HCT116 (cell line): ENCODE measurements at regions not wholly inside any gene's neighbourhood (a gene's known extent, or its start where the extent isn't known, plus 50 kb on each side); places are given as distances from the start of the nearest gene placed in this dataset.

Experiments used
- ATAC-seq: fragments of 200-7000 bp; cut with Tn5 transposase; 2 replicates; pipeline ENCODE4 v1.9.1; 2020; ENCODE audit warnings: mild to moderate bottlenecking, moderate library complexity
- BruUV-seq: library from RNA; stranded (reverse); fragments of 400-500 nt; replicated peaks from 2 replicates; lab custom pipeline; 2021; lab: Mats Ljungman, UMichigan
- CTCF ChIA-PET: fragments of 300-600 bp; sonication (Branson Sonifier 250); formaldehyde crosslinking; loops from one replicate; lab custom pipeline; 2021; ENCODE audit warnings: antibody characterized with exemption; lab: Charles Lee
- POLR2A ChIA-PET: fragments of 300-600, 350-600 bp; sonication (Branson Sonifier 250); formaldehyde crosslinking; loops from one replicate; lab custom pipeline; 2021; ENCODE audit warnings: antibody characterized with exemption; lab: Charles Lee
- RAD21 ChIA-PET, 2 experiments: fragments of 300-600 bp; sonication (Branson Sonifier 250); formaldehyde crosslinking; loops; one replicate each; lab custom pipeline; 2023; ENCODE audit warnings: low total read pairs in 2 of 2; ENCODE audit not compliant: uncharacterized antibody in 2 of 2, unreplicated experiment in 2 of 2, low non-redundant PET in 1 of 2; lab: Charles Lee
- DNase-seq: peaks from one replicate; pipeline ENCODE4 v3.0.0-alpha.2; 2010; ENCODE audit warnings: low read depth, low spot score
- H2AFZ ChIP-seq: fragments of 200-600 bp; shearing (Covaris generic), sonication (generic); 2 replicates; pipeline ENCODE4 v1.6.1; 2017; ENCODE audit warnings: low read depth, mixed run types, mixed read lengths, antibody characterized with exemption, low read length; ENCODE audit not compliant: poor library complexity, severe bottlenecking
- H3K27ac ChIP-seq: 2 replicates; pipeline ENCODE4 v1.5.1; 2012; ENCODE audit warnings: low read depth, low read length
- H3K27me3 ChIP-seq: fragments of 200-600 bp; sonication (generic); 2 replicates; pipeline ENCODE4 v1.6.1; 2016; ENCODE audit warnings: mixed run types, low read length, mixed read lengths; ENCODE audit not compliant: insufficient read depth
- H3K36me3 ChIP-seq, 2 experiments: fragments of 200-500 bp in 1 of 2; fragments of 200-600 bp in 1 of 2; sonication (Bioruptor generic) in 1 of 2; sonication (generic) in 1 of 2; 2 replicates each; pipeline versions ENCODE4 v1.5.1 to v1.6.1; 2014 to 2016; ENCODE audit warnings: low read length in 2 of 2, inconsistent platforms in 1 of 2, mixed read lengths in 1 of 2, mixed run types in 1 of 2; ENCODE audit not compliant: insufficient read depth in 2 of 2, control insufficient read depth in 1 of 2
- H3K4me1 ChIP-seq, 2 experiments: fragments of 200-600 bp in 1 of 2; sonication (generic) in 1 of 2; 2 replicates each; pipeline versions ENCODE4 v1.5.1 to v1.6.1; 2012 to 2017; ENCODE audit warnings: low read length in 2 of 2, inconsistent platforms in 1 of 2, mild to moderate bottlenecking in 1 of 2, mixed read lengths in 1 of 2, mixed run types in 1 of 2, moderate library complexity in 1 of 2; ENCODE audit not compliant: insufficient read depth in 2 of 2, control insufficient read depth in 1 of 2
- H3K4me2 ChIP-seq: fragments of 200-600 bp; sonication (generic); 2 replicates; pipeline ENCODE4 v1.6.1; 2017; ENCODE audit warnings: mixed run types, low read length, mixed read lengths
- H3K4me3 ChIP-seq, 2 experiments: fragments of 200-600 bp in 1 of 2; sonication (generic) in 1 of 2; replicated peaks in 1 of 2; 2 replicates each; pipeline ENCODE4 v1.5.1; 2011 to 2016; ENCODE audit warnings: low read length in 2 of 2, control low read depth in 1 of 2, low read depth in 1 of 2, mild to moderate bottlenecking in 1 of 2, mixed read lengths in 1 of 2, mixed run types in 1 of 2
- H3K79me2 ChIP-seq: fragments of 200-600 bp; sonication (generic); 2 replicates; pipeline ENCODE4 v1.6.1; 2017; ENCODE audit warnings: mild to moderate bottlenecking, mixed run types, low read length, moderate library complexity, mixed read lengths; ENCODE audit not compliant: insufficient read depth
- H3K9ac ChIP-seq: fragments of 200-600 bp; sonication (generic); 2 replicates; pipeline ENCODE4 v1.6.1; 2016; ENCODE audit warnings: low read length, mixed read lengths
- H3K9me2 ChIP-seq: fragments of 200-600 bp; sonication (generic), shearing (Covaris generic); 2 replicates; pipeline ENCODE4 v1.6.1; 2017; ENCODE audit warnings: mixed run types, mild to moderate bottlenecking, moderate library complexity; ENCODE audit not compliant: insufficient read depth
- H3K9me3 ChIP-seq, 2 experiments: fragments of 200-500 bp in 1 of 2; fragments of 200-600 bp in 1 of 2; sonication (Bioruptor generic) in 1 of 2; sonication (generic) in 1 of 2; 2 replicates each; pipeline ENCODE4 v1.6.1; 2014 to 2017; ENCODE audit warnings: low read length in 2 of 2, mixed read lengths in 2 of 2, inconsistent platforms in 1 of 2, low read depth in 1 of 2, mild to moderate bottlenecking in 1 of 2, mixed run types in 1 of 2, moderate library complexity in 1 of 2; ENCODE audit not compliant: control insufficient read depth in 1 of 2, insufficient read depth in 1 of 2
- H4K20me1 ChIP-seq: fragments of 200-600 bp; sonication (generic), shearing (Covaris generic); 2 replicates; pipeline ENCODE4 v1.6.1; 2017; ENCODE audit warnings: mixed run types, mild to moderate bottlenecking, moderate library complexity; ENCODE audit not compliant: insufficient read depth
- CBX3 ChIP-seq: IDR thresholded peaks from 2 replicates; pipeline ENCODE4 v1.6.1; 2012; ENCODE audit warnings: low read depth
- EGR1 ChIP-seq: IDR thresholded peaks from 2 replicates; pipeline ENCODE4 v1.6.1; 2012; ENCODE audit warnings: low read depth
- ELF1 ChIP-seq: IDR thresholded peaks from 2 replicates; pipeline ENCODE4 v1.6.1; 2012; ENCODE audit warnings: low read depth, borderline replicate concordance
- EZH2phosphoT487 ChIP-seq: fragments of 200-600 bp; IDR thresholded peaks from 2 replicates; pipeline ENCODE4 v1.6.1; 2018; ENCODE audit warnings: antibody characterized with exemption, borderline replicate concordance
- POLR2A ChIP-seq: IDR thresholded peaks from 2 replicates; pipeline ENCODE4 v1.7.0; 2011; ENCODE audit warnings: borderline replicate concordance; ENCODE audit not compliant: insufficient read depth, insufficient read length; ENCODE audit errors: extremely low read depth
- RAD21 ChIP-seq: IDR thresholded peaks from 2 replicates; pipeline ENCODE4 v1.6.1; 2012; ENCODE audit warnings: low read depth, mild to moderate bottlenecking
- SIN3A ChIP-seq: IDR thresholded peaks from 2 replicates; pipeline ENCODE4 v1.6.1; 2012; ENCODE audit warnings: low read depth
- YY1 ChIP-seq: IDR thresholded peaks from 2 replicates; pipeline ENCODE4 v1.6.1; 2011; ENCODE audit warnings: low read length, low read depth, moderate library complexity, mild to moderate bottlenecking; ENCODE audit not compliant: insufficient replicate concordance; ENCODE audit errors: extremely low read depth
- intact Hi-C: fragments of 100-400 bp; cut with micrococcal nuclease; formaldehyde crosslinking; loops from 2 replicates; pipeline ENCODE4 v1.10.0; 2022

DNA sequence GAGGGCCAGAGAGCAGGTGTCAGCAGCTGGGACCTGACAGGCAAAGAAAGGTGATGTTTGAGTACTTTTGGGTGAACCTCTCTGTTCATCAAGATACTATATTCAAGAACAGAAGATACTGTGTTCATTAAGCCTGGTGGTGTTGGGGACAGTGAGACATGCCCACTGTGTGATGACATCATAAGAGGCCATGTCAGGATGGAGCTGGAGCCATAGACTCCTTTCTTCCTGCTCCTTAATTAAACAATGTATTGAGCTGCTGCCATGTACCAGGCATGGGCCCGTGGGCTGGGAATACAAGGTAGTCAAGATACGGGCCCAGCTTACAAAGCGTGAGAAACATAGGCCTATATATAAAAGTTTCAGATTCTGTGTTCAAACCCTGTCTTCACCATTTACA lies 435.4 kb downstream of the RPS6KC1 start (continued):
- TF ChIP-seq EGR1 (no peak), EZH2phosphoT487 (no peak), RAD21 (no peak), CBX3 (no peak), YY1 (no peak), SIN3A (no peak), ELF1 (no peak)

DNA sequence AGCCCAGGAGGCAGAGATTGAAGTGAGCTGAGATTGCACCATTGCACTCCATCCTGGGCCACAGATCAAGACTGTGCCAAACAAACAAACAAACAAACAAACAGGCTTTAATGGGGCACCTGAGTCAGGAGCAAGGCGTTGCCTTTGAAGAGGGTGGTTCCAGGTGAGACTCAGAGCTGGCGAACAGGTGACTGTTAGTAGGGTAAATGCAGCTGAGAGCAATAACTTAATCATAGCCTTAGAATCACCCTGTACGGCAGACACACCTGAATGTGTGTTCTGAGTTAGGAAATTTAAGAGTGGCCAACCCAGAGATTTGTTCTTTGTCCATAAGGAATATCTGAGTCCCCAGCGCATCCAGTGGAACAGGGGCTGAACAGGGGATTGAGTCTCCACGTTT lies 440.4 kb downstream of the RPS6KC1 start:
- DNase-seq (no peak), ATAC-seq (no peak)
- Histone ChIP-seq H3K36me3 (no peaks in the 10 kb centered on the region), H3K4me3 (no peak overlapping the region), H2AFZ (no peak overlapping the region), H4K20me1 (no peaks in the 10 kb centered on the region; the same call in 1 of the 2 replicates), H3K9me3 (no peaks in the 10 kb centered on the region), H3K9me2 (no peaks in the 10 kb centered on the region), H3K4me2 (no peak overlapping the region), H3K9ac (no peak overlapping the region), H3K27me3 (peaks cover 19% of the 10 kb centered on the region), H3K4me1 (peaks cover 0 to 4% of the 10 kb centered on the region in 2 experiments; a peak in 1 of 4 replicates), H3K79me2 (no peaks in the 10 kb centered on the region), H3K27ac (no peak overlapping the region)
- ChIA-PET RAD21 (no interaction called here), CTCF (no interaction called here), POLR2A (no interaction called here)
- no TSS peak for BruUV-seq
- no peak for TF ChIP-seq POLR2A
- intact Hi-C loops: no loop called here

GRCh38 chr1:213492161-213493041 lies 441.4 kb downstream of the RPS6KC1 start:
- H3K9ac ChIP-seq: no peak overlapping the region
- TF ChIP-seq ELF1 (no peak), YY1 (no peak)
- TF ChIP-seq, all 23 proteins: peak for 0
- Histone ChIP-seq H3K4me2 (no peak overlapping the region), H3K4me3 (no peak overlapping the region), H3K27me3 (peaks cover 19% of the 10 kb centered on the region), H2AFZ (no peak overlapping the region), H3K36me3 (no peaks in the 10 kb centered on the region), H4K20me1 (no peaks in the 10 kb centered on the region; the same call in 1 of the 2 replicates), H3K27ac (no peak overlapping the region), H3K4me1 (peaks cover 0 to 6% of the 10 kb centered on the region in 2 experiments; a peak in 1 of 4 replicates), H3K9me3 (no peaks in the 10 kb centered on the region), H3K9me2 (no peaks in the 10 kb centered on the region), H3K79me2 (no peaks in the 10 kb centered on the region)
- no TSS peak for BruUV-seq
- ChIA-PET POLR2A (no interaction called here), RAD21 (no interaction called here), CTCF (no interaction called here)
- no peak for DNase-seq
- intact Hi-C loops: no loop called here
- no peak for ATAC-seq
